ENCODE measurements at regions not wholly inside any gene's neighbourhood (a gene's known extent, or its start where the extent isn't known, plus 50 kb on each side); places are given as distances from the start of the nearest gene placed in this dataset.

DNA sequence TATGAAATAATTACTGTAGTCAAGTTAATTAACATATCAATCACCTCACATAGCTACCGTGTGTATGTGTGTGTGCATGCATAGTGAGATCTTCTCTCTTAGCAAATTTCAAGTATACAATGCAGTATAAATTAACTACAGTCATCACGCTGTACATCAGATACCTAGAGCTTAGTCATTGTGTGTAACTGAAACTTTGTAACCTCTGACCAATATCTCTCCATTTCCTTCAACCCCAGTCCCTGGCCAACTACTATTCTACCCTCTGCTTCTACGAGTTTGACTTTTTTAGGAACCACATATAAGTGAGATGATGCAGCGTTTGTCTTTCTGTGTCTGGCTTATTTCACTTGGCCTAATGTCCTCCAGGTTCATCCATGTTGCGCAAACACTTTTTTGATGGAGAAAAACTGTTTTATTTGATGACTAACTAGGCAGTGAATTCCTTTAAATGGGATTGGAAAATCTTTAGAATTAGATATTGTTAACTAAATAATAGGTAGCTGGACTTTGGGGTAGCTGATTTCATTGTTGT, 459.5 kb downstream of the DHX35 start:
- Histone ChIP-seq H3K4me2 (replicated peaks; ENCODE audit: extremely low read depth, low read length, poor library complexity, severe bottlenecking) (no peak overlapping the region), H3K27me3 (ENCODE audit: control insufficient read depth in 2 of 2, insufficient read depth in 2 of 2, low read length in 2 of 2) (no peaks in the 10 kb centered on the region), H3K79me2 (ENCODE audit: insufficient read depth, low read length) (no peaks in the 10 kb centered on the region), H3K9me3 (replicated peaks in 1 of 2; ENCODE audit: control insufficient read depth in 1 of 2, insufficient read depth in 1 of 2, low read length in 2 of 2) (no peaks in the 10 kb centered on the region), H3K9ac (ENCODE audit: insufficient read depth, low read length, poor library complexity, severe bottlenecking) (no peak overlapping the region), H3K36me3 (replicated peaks in 1 of 2; ENCODE audit: control insufficient read depth in 1 of 2, insufficient read depth in 2 of 2, low read length in 2 of 2) (no peaks in the 10 kb centered on the region), H3K4me1 (ENCODE audit: control insufficient read depth in 1 of 2, insufficient read depth in 2 of 2, low read length in 2 of 2) (no peaks in the 10 kb centered on the region), H3K4me3 (replicated peaks in 1 of 3; ENCODE audit: low read depth in 2 of 3, low read length in 3 of 3) (no peak overlapping the region), H3K27ac (ENCODE audit: low read depth in 1 of 2, low read length in 2 of 2) (no peak overlapping the region), H4K20me1 (ENCODE audit: insufficient read depth, low read length) (no peaks in the 10 kb centered on the region), H2AFZ (ENCODE audit: insufficient read depth, low read depth, low read length, poor library complexity, severe bottlenecking) (no peak overlapping the region)
- TF ChIP-seq, protein P1, sequence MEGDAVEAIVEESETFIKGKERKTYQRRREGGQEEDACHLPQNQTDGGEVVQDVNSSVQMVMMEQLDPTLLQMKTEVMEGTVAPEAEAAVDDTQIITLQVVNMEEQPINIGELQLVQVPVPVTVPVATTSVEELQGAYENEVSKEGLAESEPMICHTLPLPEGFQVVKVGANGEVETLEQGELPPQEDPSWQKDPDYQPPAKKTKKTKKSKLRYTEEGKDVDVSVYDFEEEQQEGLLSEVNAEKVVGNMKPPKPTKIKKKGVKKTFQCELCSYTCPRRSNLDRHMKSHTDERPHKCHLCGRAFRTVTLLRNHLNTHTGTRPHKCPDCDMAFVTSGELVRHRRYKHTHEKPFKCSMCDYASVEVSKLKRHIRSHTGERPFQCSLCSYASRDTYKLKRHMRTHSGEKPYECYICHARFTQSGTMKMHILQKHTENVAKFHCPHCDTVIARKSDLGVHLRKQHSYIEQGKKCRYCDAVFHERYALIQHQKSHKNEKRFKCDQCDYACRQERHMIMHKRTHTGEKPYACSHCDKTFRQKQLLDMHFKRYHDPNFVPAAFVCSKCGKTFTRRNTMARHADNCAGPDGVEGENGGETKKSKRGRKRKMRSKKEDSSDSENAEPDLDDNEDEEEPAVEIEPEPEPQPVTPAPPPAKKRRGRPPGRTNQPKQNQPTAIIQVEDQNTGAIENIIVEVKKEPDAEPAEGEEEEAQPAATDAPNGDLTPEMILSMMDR (IDR thresholded peaks at IDR 0.05), result no peak
- no peak overlapping the region for H3K27ac Mint-ChIP-seq
- H3K27me3 Mint-ChIP-seq (ENCODE audit: low read depth in 3 of 3), result no peaks in the 10 kb centered on the region
- WGBS (ENCODE audit: insufficient coverage), result 75% methylated on average over 2 of the region's 5 CpGs
- H3K9me3 Mint-ChIP-seq, result peaks cover 0 to 5% (median 2%) of the 10 kb centered on the region in 7 donors
- intact Hi-C loops (cut with micrococcal nuclease), result no loop called here
- no peaks in the 10 kb centered on the region for H3K36me3 Mint-ChIP-seq
- no peaks in the 10 kb centered on the region for H3K4me1 Mint-ChIP-seq
- H3K4me3 Mint-ChIP-seq, result no peak overlapping the region
- no peak for DNase-seq

DNA sequence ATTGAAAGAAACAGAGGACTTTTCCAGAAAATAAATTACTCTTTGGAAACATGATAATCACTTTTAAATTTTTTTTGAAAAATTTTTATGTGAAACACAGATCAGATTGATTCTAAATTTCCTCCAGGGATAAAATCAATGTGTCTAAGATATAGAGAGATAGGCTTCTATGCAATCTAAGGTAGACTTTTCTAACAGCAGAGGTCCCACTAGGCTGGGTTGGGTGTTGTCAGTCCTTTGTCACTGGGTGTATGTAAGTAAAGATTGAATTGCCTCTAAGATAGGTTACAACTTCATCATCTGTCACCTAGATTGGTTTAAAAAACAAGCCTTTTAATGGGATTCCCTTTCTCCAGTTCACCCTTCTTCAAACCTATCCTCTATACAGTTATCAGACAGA, 449.9 kb downstream of the DHX35 start:
- Histone ChIP-seq H3K9ac (ENCODE audit: insufficient read depth, low read length, poor library complexity, severe bottlenecking) (no peak overlapping the region), H3K36me3 (replicated peaks in 1 of 2; ENCODE audit: control insufficient read depth in 1 of 2, insufficient read depth in 2 of 2, low read length in 2 of 2) (no peaks in the 10 kb centered on the region), H3K27ac (ENCODE audit: low read depth in 1 of 2, low read length in 2 of 2) (no peak overlapping the region), H3K27me3 (ENCODE audit: control insufficient read depth in 2 of 2, insufficient read depth in 2 of 2, low read length in 2 of 2) (no peaks in the 10 kb centered on the region), H3K4me1 (ENCODE audit: control insufficient read depth in 1 of 2, insufficient read depth in 2 of 2, low read length in 2 of 2) (no peaks in the 10 kb centered on the region), H3K4me2 (replicated peaks; ENCODE audit: extremely low read depth, low read length, poor library complexity, severe bottlenecking) (no peak overlapping the region), H4K20me1 (ENCODE audit: insufficient read depth, low read length) (no peaks in the 10 kb centered on the region), H3K9me3 (replicated peaks in 1 of 2; ENCODE audit: control insufficient read depth in 1 of 2, insufficient read depth in 1 of 2, low read length in 2 of 2) (no peaks in the 10 kb centered on the region), H3K4me3 (replicated peaks in 1 of 3; ENCODE audit: low read depth in 2 of 3, low read length in 3 of 3) (no peak overlapping the region), H2AFZ (ENCODE audit: insufficient read depth, low read depth, low read length, poor library complexity, severe bottlenecking) (no peak overlapping the region), H3K79me2 (ENCODE audit: insufficient read depth, low read length) (no peaks in the 10 kb centered on the region)
- intact Hi-C loops (cut with micrococcal nuclease), result no loop called here
- H3K36me3 Mint-ChIP-seq, result no peaks in the 10 kb centered on the region
- TF ChIP-seq, protein P1 (IDR thresholded peaks at IDR 0.05), result no peak
- H3K4me1 Mint-ChIP-seq, result no peaks in the 10 kb centered on the region
- H3K9me3 Mint-ChIP-seq, result peaks cover 0 to 6% (median 0%) of the 10 kb centered on the region in 7 donors
- no peak overlapping the region for H3K27ac Mint-ChIP-seq
- no peak for DNase-seq
- H3K4me3 Mint-ChIP-seq, result no peak overlapping the region
- H3K27me3 Mint-ChIP-seq (ENCODE audit: low read depth in 3 of 3), result no peaks in the 10 kb centered on the region
